Mucosa of rectum (tissue), 2 donors: ENCODE measurements at regions not wholly inside any gene's neighbourhood (a gene's known extent, or its start where the extent isn't known, plus 50 kb on each side); places are given as distances from the start of the nearest gene placed in this dataset.

Experiments used
- H3K27ac ChIP-seq, 2 donors: one replicate each; pipeline ENCODE4 v1.7.0; 2013; ENCODE audit warnings: inconsistent platforms in 2 of 2, low read depth in 2 of 2, low read length in 2 of 2
- H3K27me3 ChIP-seq, 2 donors: one replicate each; pipeline ENCODE4 v1.7.0; 2013; ENCODE audit warnings: low read length in 2 of 2; ENCODE audit not compliant: control insufficient read depth in 2 of 2, insufficient read depth in 2 of 2
- H3K36me3 ChIP-seq, 2 donors: one replicate each; pipeline ENCODE4 v1.7.0; 2013; ENCODE audit warnings: low read length in 2 of 2; ENCODE audit not compliant: control insufficient read depth in 2 of 2, insufficient read depth in 2 of 2
- H3K4me1 ChIP-seq, 2 donors: one replicate each; pipeline ENCODE4 v1.7.0; 2013; ENCODE audit warnings: low read length in 2 of 2, mild to moderate bottlenecking in 1 of 2; ENCODE audit not compliant: control insufficient read depth in 2 of 2, insufficient read depth in 2 of 2
- H3K4me3 ChIP-seq, 2 donors: one replicate each; pipeline ENCODE4 v1.7.0; 2013; ENCODE audit warnings: low read length in 2 of 2
- H3K9ac ChIP-seq, 2 donors: one replicate each; pipeline ENCODE4 v1.7.0; 2013; ENCODE audit warnings: low read length in 2 of 2, low read depth in 1 of 2, mild to moderate bottlenecking in 1 of 2
- H3K9me3 ChIP-seq, 2 donors: one replicate each; pipeline ENCODE4 v1.7.0; 2013; ENCODE audit warnings: low read length in 2 of 2; ENCODE audit not compliant: control insufficient read depth in 2 of 2
- donor health status: healthy.
- donor health status: Normal muscosa, but diverticular disease.

GRCh38 chr20:55067158-55067825 lies 591.9 kb downstream of the DOK5 start:
- Histone ChIP-seq H3K9ac (no peak overlapping the region), H3K27ac (no peak overlapping the region), H3K4me3 (no peak overlapping the region), H3K27me3 (no peaks in the 10 kb centered on the region), H3K36me3 (no peaks in the 10 kb centered on the region), H3K9me3 (no peaks in the 10 kb centered on the region), H3K4me1 (no peaks in the 10 kb centered on the region)

GRCh38 chr20:55058938-55059337 lies 583.5 kb downstream of the DOK5 start:
- Histone ChIP-seq H3K9ac (no peak overlapping the region), H3K36me3 (no peaks in the 10 kb centered on the region), H3K4me3 (no peak overlapping the region), H3K27me3 (no peaks in the 10 kb centered on the region), H3K27ac (no peak overlapping the region), H3K4me1 (no peaks in the 10 kb centered on the region), H3K9me3 (no peaks in the 10 kb centered on the region)

DNA sequence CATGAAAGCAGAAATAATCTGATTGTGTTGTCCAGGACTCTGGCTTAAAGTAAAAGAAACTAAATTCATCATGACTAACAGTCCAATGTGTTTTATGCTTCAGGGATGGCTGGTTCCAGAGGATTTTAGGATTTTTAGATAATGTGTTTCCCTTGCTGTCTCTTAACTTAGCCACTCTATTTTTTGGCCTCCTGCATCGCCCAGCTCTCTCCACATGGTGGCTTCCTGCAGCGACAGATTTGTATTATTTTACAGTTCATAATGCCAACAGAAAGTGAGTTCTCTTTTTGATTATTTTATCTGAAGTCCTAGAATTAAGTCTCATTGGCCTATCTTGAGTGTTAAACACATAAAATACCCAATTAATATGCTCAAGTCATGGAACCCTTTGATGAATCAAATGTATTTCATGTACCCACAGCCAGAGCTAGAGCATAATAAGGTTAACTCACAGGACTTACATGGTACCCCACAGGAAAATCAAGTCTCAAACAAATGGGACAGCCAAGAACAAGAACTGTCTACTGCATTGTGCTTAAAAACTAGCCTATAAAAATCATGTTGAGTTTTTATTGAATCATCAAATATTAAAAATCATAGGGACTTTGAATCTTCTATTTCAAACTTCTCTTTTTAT lies 582.5 kb downstream of the DOK5 start:
- H3K4me1 ChIP-seq: no peaks in the 10 kb centered on the region
- no peaks in the 10 kb centered on the region for H3K9me3 ChIP-seq
- H3K27me3 ChIP-seq: no peaks in the 10 kb centered on the region
- no peak overlapping the region for H3K27ac ChIP-seq
- H3K9ac ChIP-seq: no peak overlapping the region
- no peak overlapping the region for H3K4me3 ChIP-seq
- H3K36me3 ChIP-seq: no peaks in the 10 kb centered on the region

DNA sequence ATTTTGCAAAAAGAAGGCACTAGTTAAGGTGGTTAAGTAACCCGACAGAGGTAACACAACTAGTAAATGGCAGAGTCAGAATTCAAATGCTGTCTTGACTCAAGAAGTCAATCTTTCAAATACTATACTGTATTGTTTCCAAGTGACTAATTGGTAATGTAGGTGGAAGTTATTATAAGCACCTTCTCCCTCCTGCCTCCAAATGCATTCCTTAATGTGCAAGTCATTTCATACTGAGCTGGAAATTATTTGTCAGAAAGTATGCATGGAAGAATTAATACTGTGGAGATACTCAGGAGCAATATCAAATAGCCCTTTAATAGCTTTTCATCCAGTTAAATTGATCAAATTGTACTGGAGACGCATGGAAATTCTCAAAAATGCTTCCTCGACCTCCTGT lies 579.1 kb downstream of the DOK5 start:
- no peak overlapping the region for H3K4me3 ChIP-seq
- no peak overlapping the region for H3K9ac ChIP-seq
- H3K36me3 ChIP-seq: no peaks in the 10 kb centered on the region
- H3K27me3 ChIP-seq: no peaks in the 10 kb centered on the region
- no peaks in the 10 kb centered on the region for H3K9me3 ChIP-seq
- no peaks in the 10 kb centered on the region for H3K4me1 ChIP-seq
- H3K27ac ChIP-seq: no peak overlapping the region

DNA sequence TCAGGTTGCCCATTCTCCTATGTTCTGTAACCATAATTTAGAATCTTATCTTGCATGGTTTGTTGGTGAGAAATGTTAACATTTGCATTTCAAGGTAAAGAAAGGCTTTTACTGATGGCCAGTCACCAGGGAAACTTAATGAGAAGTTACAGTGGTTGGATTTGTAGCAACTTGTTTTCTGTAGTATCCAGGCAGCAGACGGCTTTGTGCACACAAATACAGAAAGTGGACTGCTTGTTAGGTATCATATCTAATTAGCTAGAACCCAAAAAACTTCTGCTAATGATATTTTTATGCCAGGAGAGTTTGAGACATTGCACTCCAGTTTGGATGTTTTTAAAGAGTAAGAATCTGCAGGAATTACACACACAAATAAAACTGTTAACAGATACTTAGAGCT lies 578.0 kb downstream of the DOK5 start:
- H3K27me3 ChIP-seq: no peaks in the 10 kb centered on the region
- H3K4me3 ChIP-seq: no peak overlapping the region
- H3K27ac ChIP-seq: no peak overlapping the region
- H3K9me3 ChIP-seq: no peaks in the 10 kb centered on the region
- no peaks in the 10 kb centered on the region for H3K36me3 ChIP-seq
- no peaks in the 10 kb centered on the region for H3K4me1 ChIP-seq
- no peak overlapping the region for H3K9ac ChIP-seq

DNA sequence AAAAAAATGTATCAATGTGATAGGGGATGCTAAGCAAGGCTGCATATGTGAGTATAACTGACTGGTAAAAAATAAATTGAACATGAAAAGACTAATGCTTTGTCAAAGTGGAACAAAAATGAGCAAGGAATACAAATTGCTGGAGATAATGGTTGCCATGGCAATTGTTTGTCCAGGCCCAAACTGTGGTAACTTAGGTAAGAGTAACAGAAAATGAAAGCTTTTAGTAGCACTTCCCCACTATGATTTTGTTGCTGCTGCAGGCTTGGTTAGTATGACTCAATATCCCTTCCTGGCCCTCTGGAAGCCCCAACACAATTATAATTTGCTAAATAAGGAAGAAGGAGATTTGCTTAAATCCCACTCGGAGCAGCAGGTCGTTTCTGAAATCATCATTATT lies 577.1 kb downstream of the DOK5 start:
- no peaks in the 10 kb centered on the region for H3K4me1 ChIP-seq
- H3K27ac ChIP-seq: no peak overlapping the region
- H3K9me3 ChIP-seq: no peaks in the 10 kb centered on the region
- no peaks in the 10 kb centered on the region for H3K27me3 ChIP-seq
- no peaks in the 10 kb centered on the region for H3K36me3 ChIP-seq
- no peak overlapping the region for H3K4me3 ChIP-seq
- H3K9ac ChIP-seq: no peak overlapping the region

GRCh38 chr20:55038684-55039083 lies 563.3 kb downstream of the DOK5 start:
- H3K9me3 ChIP-seq: peaks cover 0 to 1% of the 10 kb centered on the region in 2 donors
- no peak overlapping the region for H3K4me3 ChIP-seq
- no peaks in the 10 kb centered on the region for H3K27me3 ChIP-seq
- no peak overlapping the region for H3K27ac ChIP-seq
- no peaks in the 10 kb centered on the region for H3K4me1 ChIP-seq
- no peak overlapping the region for H3K9ac ChIP-seq
- no peaks in the 10 kb centered on the region for H3K36me3 ChIP-seq

DNA sequence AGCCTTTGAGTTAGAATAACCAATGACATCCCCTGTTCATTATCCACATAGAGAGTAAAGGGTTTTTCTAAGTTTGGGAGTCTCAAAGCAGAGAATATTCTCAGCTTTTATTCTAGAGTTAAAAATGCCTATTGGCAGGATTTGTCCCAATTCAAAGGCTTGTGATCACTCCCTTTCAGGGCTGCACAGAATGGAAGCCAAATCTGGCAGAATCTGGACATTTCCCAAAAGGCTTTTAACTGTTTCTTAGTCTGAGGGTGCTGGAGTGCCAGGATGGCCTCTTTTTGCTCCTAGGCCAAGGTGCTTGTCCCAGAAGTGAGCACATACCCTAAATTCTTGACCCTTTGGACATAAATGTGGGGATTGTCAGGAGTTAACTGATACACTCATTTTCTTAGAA lies 556.6 kb downstream of the DOK5 start:
- Histone ChIP-seq H3K9me3 (peaks cover 0 to 1% of the 10 kb centered on the region in 2 donors), H3K4me3 (no peak overlapping the region), H3K27ac (no peak overlapping the region), H3K4me1 (no peaks in the 10 kb centered on the region), H3K9ac (no peak overlapping the region), H3K27me3 (no peaks in the 10 kb centered on the region), H3K36me3 (no peaks in the 10 kb centered on the region)

DNA sequence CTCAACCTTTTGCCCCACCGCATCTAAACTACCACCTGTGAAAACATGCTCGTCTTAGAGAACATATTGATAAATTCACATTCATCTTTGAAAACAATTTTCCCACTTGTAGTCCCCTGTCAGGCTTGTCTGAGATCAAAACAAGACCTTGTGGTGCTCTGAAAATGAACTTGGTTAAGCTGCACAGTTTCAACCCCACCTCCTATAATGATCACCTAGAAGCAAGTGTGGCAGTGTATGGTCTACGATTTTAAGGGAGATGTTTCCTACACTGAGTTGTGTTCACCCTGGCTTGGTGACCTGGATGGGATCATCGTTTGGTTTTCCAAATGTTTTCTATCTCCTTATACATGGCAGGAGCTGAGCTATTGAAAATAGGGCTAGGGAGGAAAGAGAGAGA lies 539.4 kb downstream of the DOK5 start:
- Histone ChIP-seq H3K27me3 (no peaks in the 10 kb centered on the region), H3K9me3 (no peaks in the 10 kb centered on the region), H3K27ac (no peak overlapping the region), H3K4me3 (no peak overlapping the region), H3K4me1 (no peaks in the 10 kb centered on the region), H3K36me3 (no peaks in the 10 kb centered on the region), H3K9ac (no peak overlapping the region)

DNA sequence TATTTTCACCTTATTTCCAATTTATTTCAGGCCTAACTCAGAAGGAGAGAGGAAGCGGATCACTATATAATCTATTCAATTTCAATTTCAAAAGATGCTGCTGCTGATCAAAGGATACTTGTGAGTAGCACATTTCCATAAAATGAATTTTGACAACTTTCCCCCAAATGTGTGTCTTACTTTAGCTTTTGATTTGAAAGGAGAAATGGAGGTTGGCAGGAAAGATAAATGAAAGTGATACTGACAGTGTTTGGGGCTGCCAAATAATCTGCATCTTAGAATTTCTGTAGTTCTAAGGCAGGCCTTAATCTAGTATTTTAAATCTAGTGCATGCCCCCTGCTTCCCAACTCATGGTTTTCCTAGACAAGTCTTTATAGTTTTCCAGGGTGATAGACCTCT lies 535.4 kb downstream of the DOK5 start:
- H3K27me3 ChIP-seq: no peaks in the 10 kb centered on the region
- no peaks in the 10 kb centered on the region for H3K9me3 ChIP-seq
- H3K27ac ChIP-seq: no peak overlapping the region
- H3K4me1 ChIP-seq: no peaks in the 10 kb centered on the region
- no peak overlapping the region for H3K9ac ChIP-seq
- no peaks in the 10 kb centered on the region for H3K36me3 ChIP-seq
- H3K4me3 ChIP-seq: no peak overlapping the region
